H9 (cell line): ENCODE measurements at regions not wholly inside any gene's neighbourhood (a gene's known extent, or its start where the extent isn't known, plus 50 kb on each side); places are given as distances from the start of the nearest gene placed in this dataset.

Experiments
- DNase-seq: peaks from one replicate; pipeline ENCODE4 v3.0.0-alpha.2; 2017
- H2AFZ ChIP-seq: one replicate; pipeline ENCODE4 v1.6.1; 2013; ENCODE audit warnings: mild to moderate bottlenecking, low read length, control low read depth, moderate library complexity
- H2AK5ac ChIP-seq: 2 replicates; pipeline ENCODE4 v1.6.1; 2013; ENCODE audit warnings: low read length, control low read depth, mixed read lengths; ENCODE audit not compliant: insufficient read length
- H2BK120ac ChIP-seq: one replicate; pipeline ENCODE4 v1.6.1; 2013; ENCODE audit warnings: low read depth, mild to moderate bottlenecking, low read length, control low read depth, inconsistent platforms; ENCODE audit not compliant: poor library complexity, severe bottlenecking
- H2BK12ac ChIP-seq: 2 replicates; pipeline ENCODE4 v1.6.1; 2013; ENCODE audit warnings: low read length, control low read depth, mixed read lengths, low read depth; ENCODE audit not compliant: insufficient read length
- H2BK15ac ChIP-seq: 2 replicates; pipeline ENCODE4 v1.6.1; 2013; ENCODE audit warnings: low read depth, low read length, control low read depth
- H2BK20ac ChIP-seq: one replicate; pipeline ENCODE4 v1.6.1; 2013; ENCODE audit warnings: low read depth, mild to moderate bottlenecking, low read length, control low read depth, inconsistent platforms; ENCODE audit not compliant: poor library complexity, severe bottlenecking
- H2BK5ac ChIP-seq: 2 replicates; pipeline ENCODE4 v1.6.1; 2013; ENCODE audit warnings: low read length, control low read depth, mixed read lengths; ENCODE audit not compliant: insufficient read length
- H3K14ac ChIP-seq: 2 replicates; pipeline ENCODE4 v1.6.1; 2013; ENCODE audit warnings: low read length, control low read depth; ENCODE audit not compliant: insufficient read depth
- H3K18ac ChIP-seq: 2 replicates; pipeline ENCODE4 v1.6.1; 2013; ENCODE audit warnings: low read depth, mild to moderate bottlenecking, mixed read lengths, low read length, control low read depth; ENCODE audit not compliant: insufficient read length
- H3K23ac ChIP-seq: 2 replicates; pipeline ENCODE4 v1.6.1; 2013; ENCODE audit warnings: low read length, control low read depth, mixed read lengths, low read depth; ENCODE audit not compliant: insufficient read length
- H3K23me2 ChIP-seq: 2 replicates; pipeline ENCODE4 v1.6.1; 2013; ENCODE audit warnings: low read depth, mild to moderate bottlenecking, mixed read lengths, low read length, control low read depth; ENCODE audit not compliant: insufficient read length, poor library complexity, severe bottlenecking
- H3K27ac ChIP-seq: 2 replicates; pipeline ENCODE4 v1.5.1; 2013; ENCODE audit warnings: low read length, control low read depth, mixed read lengths, low read depth; ENCODE audit not compliant: insufficient read length
- H3K27me3 ChIP-seq: 2 replicates; pipeline ENCODE4 v1.6.1; 2013; ENCODE audit warnings: low read length, control low read depth, inconsistent platforms; ENCODE audit not compliant: insufficient read depth
- H3K4ac ChIP-seq: 2 replicates; pipeline ENCODE4 v1.6.1; 2013; ENCODE audit warnings: low read depth, mild to moderate bottlenecking, control low read depth, inconsistent platforms, low read length, moderate library complexity
- H3K4me1 ChIP-seq: 2 replicates; pipeline ENCODE4 v1.6.1; 2013; ENCODE audit warnings: low read length, control low read depth, inconsistent platforms; ENCODE audit not compliant: insufficient read depth
- H3K4me2 ChIP-seq: 2 replicates; pipeline ENCODE4 v1.6.1; 2013; ENCODE audit warnings: low read length, control low read depth, mixed read lengths; ENCODE audit not compliant: insufficient read length, insufficient read depth
- H3K56ac ChIP-seq: 2 replicates; pipeline ENCODE4 v1.6.1; 2013; ENCODE audit warnings: low read depth, mild to moderate bottlenecking, mixed read lengths, low read length, control low read depth; ENCODE audit not compliant: insufficient read length
- H3K79me1 ChIP-seq: 2 replicates; pipeline ENCODE4 v1.6.1; 2013; ENCODE audit warnings: low read depth, mild to moderate bottlenecking, moderate library complexity, low read length, control low read depth, inconsistent platforms; ENCODE audit not compliant: insufficient read depth, poor library complexity, severe bottlenecking
- H3K79me2 ChIP-seq: 2 replicates; pipeline ENCODE4 v1.6.1; 2013; ENCODE audit warnings: low read length, control low read depth, inconsistent platforms; ENCODE audit not compliant: insufficient read depth
- H3K9ac ChIP-seq: 2 replicates; pipeline ENCODE4 v1.6.1; 2013; ENCODE audit warnings: low read length, control low read depth, mixed read lengths; ENCODE audit not compliant: insufficient read length; ENCODE audit errors: extremely low read depth
- H3K9me3 ChIP-seq: one replicate; pipeline ENCODE4 v1.6.1; 2013; ENCODE audit warnings: low read depth, low read length, inconsistent platforms; ENCODE audit not compliant: control insufficient read depth
- H3T11ph ChIP-seq: one replicate; pipeline ENCODE4 v1.6.1; 2013; ENCODE audit warnings: mild to moderate bottlenecking, low read length, control low read depth, inconsistent platforms
- H4K20me1 ChIP-seq: one replicate; pipeline ENCODE4 v1.6.1; 2013; ENCODE audit not compliant: control insufficient read depth, insufficient read length, insufficient read depth
- H4K5ac ChIP-seq: 2 replicates; pipeline ENCODE4 v1.6.1; 2013; ENCODE audit warnings: low read depth, mild to moderate bottlenecking, mixed read lengths, low read length, control low read depth; ENCODE audit not compliant: insufficient read length
- H4K8ac ChIP-seq: replicated peaks from 2 replicates; pipeline ENCODE4 v1.6.1; 2013; ENCODE audit warnings: low read length, control low read depth, mixed read lengths, low read depth; ENCODE audit not compliant: insufficient read length
- H4K91ac ChIP-seq: 2 replicates; pipeline ENCODE4 v1.6.1; 2013; ENCODE audit warnings: low read depth, mild to moderate bottlenecking, moderate library complexity, mixed read lengths, low read length, control low read depth; ENCODE audit not compliant: insufficient read length
- H3K27ac Mint-ChIP-seq, 3 experiments: 2 replicates in 2 of 3; 3 replicates in 1 of 3; pipeline ENCODE4 v1.8.0; 2020 to 2021; ENCODE audit warnings: mixed read lengths in 3 of 3, mild to moderate bottlenecking in 1 of 3, moderate library complexity in 1 of 3
- H3K27me3 Mint-ChIP-seq: 2 replicates; pipeline ENCODE4 v1.8.0; 2021; ENCODE audit warnings: low read depth, mild to moderate bottlenecking, moderate library complexity, mixed read lengths
- H3K36me3 Mint-ChIP-seq, 3 experiments: 2 replicates in 2 of 3; 3 replicates in 1 of 3; pipeline ENCODE4 v1.8.0; 2020 to 2021; ENCODE audit warnings: low read depth in 3 of 3, mixed read lengths in 3 of 3; ENCODE audit not compliant: insufficient read depth in 1 of 3
- H3K4me1 Mint-ChIP-seq, 2 experiments: 2 replicates each; pipeline ENCODE4 v1.8.0; 2020; ENCODE audit warnings: mixed read lengths in 2 of 2
- H3K4me3 Mint-ChIP-seq, 2 experiments: 2 replicates in 1 of 2; 3 replicates in 1 of 2; pipeline ENCODE4 v1.8.0; 2020 to 2021; ENCODE audit warnings: mild to moderate bottlenecking in 2 of 2, mixed read lengths in 2 of 2, moderate library complexity in 1 of 2
- H3K9me3 Mint-ChIP-seq, 2 experiments: 2 replicates in 1 of 2; 3 replicates in 1 of 2; pipeline ENCODE4 v1.8.0; 2020; ENCODE audit warnings: mild to moderate bottlenecking in 2 of 2, mixed read lengths in 2 of 2, moderate library complexity in 1 of 2
- WGBS: extraction: QIAGEN DNeasy Blood & Tissue Kit; methylation state at CpG from one replicate; pipeline ENCODE4 v1.1.7; 2013; ENCODE audit warnings: missing lambda C conversion rate, low lambda C conversion rate, mixed read lengths; ENCODE audit not compliant: insufficient read length; ENCODE audit errors: extremely low coverage; 5-methylcytosine and 5-hydroxymethylcytosine counted together
- TF ChIP-seq, protein P1 (sequence below): fragments of 200-600 bp; sonication (generic); conservative IDR thresholded peaks from 3 replicates; pipeline ENCODE4 v1.8.0; 2021; ENCODE audit warnings: antibody characterized with exemption, mild to moderate bottlenecking

GRCh38 chr6:114404339-114404955 is 61.6 kb upstream of the HS3ST5 start:
- DNase-seq: no peak
- H4K91ac ChIP-seq: no peak overlapping the region
- H3K79me2 ChIP-seq: no peaks in the 10 kb centered on the region
- H3K4me2 ChIP-seq: no peak overlapping the region
- no peaks in the 10 kb centered on the region for H3K9me3 ChIP-seq
- no peak overlapping the region for H3K27ac ChIP-seq
- no peak overlapping the region for H3K18ac ChIP-seq
- no peaks in the 10 kb centered on the region for H3K27me3 Mint-ChIP-seq
- no peak overlapping the region for H2AFZ ChIP-seq
- no peak overlapping the region for H2BK120ac ChIP-seq
- H3K27me3 ChIP-seq: no peaks in the 10 kb centered on the region
- H3K4me1 Mint-ChIP-seq: peaks cover 41 to 44% of the 10 kb centered on the region in 2 experiments
- H4K5ac ChIP-seq: no peak overlapping the region
- H3K4me3 Mint-ChIP-seq: no peak overlapping the region
- H4K20me1 ChIP-seq: no peaks in the 10 kb centered on the region
- no peak overlapping the region for H3K56ac ChIP-seq
- H3K79me1 ChIP-seq: no peaks in the 10 kb centered on the region
- no peak overlapping the region for H3K14ac ChIP-seq
- H3K9me3 Mint-ChIP-seq: no peaks in the 10 kb centered on the region
- no peak overlapping the region for H4K8ac ChIP-seq
- H3K9ac ChIP-seq: no peak overlapping the region
- H3K36me3 Mint-ChIP-seq: peaks cover 6 to 25% (median 19%) of the 10 kb centered on the region in 3 experiments; a peak in 6 of 7 replicates
- H3T11ph ChIP-seq: no peak overlapping the region
- no peak overlapping the region for H2BK12ac ChIP-seq
- TF ChIP-seq, protein P1, sequence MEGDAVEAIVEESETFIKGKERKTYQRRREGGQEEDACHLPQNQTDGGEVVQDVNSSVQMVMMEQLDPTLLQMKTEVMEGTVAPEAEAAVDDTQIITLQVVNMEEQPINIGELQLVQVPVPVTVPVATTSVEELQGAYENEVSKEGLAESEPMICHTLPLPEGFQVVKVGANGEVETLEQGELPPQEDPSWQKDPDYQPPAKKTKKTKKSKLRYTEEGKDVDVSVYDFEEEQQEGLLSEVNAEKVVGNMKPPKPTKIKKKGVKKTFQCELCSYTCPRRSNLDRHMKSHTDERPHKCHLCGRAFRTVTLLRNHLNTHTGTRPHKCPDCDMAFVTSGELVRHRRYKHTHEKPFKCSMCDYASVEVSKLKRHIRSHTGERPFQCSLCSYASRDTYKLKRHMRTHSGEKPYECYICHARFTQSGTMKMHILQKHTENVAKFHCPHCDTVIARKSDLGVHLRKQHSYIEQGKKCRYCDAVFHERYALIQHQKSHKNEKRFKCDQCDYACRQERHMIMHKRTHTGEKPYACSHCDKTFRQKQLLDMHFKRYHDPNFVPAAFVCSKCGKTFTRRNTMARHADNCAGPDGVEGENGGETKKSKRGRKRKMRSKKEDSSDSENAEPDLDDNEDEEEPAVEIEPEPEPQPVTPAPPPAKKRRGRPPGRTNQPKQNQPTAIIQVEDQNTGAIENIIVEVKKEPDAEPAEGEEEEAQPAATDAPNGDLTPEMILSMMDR: no peak
- peaks cover 2% of the 10 kb centered on the region for H3K4me1 ChIP-seq
- no peak overlapping the region for H3K4ac ChIP-seq
- H2AK5ac ChIP-seq: no peak overlapping the region
- WGBS: no CpG with 5 or more reads among the region's 1 CpG
- no peaks in the 10 kb centered on the region for H3K23me2 ChIP-seq
- H2BK20ac ChIP-seq: no peak overlapping the region
- no peak overlapping the region for H2BK5ac ChIP-seq
- H2BK15ac ChIP-seq: no peak overlapping the region
- H3K23ac ChIP-seq: no peak overlapping the region
- H3K27ac Mint-ChIP-seq: peak overlapping the region in 1 of 3 experiments; percentile 81; a peak in 3 of 7 replicates
